Keratinocyte (primary cell): ENCODE measurements at regions not wholly inside any gene's neighbourhood (a gene's known extent, or its start where the extent isn't known, plus 50 kb on each side); places are given as distances from the start of the nearest gene placed in this dataset.

Experiments used
- CTCF ChIP-seq, 3 experiments: IDR thresholded peaks in 1 of 3; conservative IDR thresholded peaks in 1 of 3; optimal IDR thresholded peaks in 1 of 3; 2 replicates in 2 of 3; 3 replicates in 1 of 3; pipeline versions ENCODE3 to v1.5.1; 2011; ENCODE audit warnings: low read length in 3 of 3, mild to moderate bottlenecking in 3 of 3, moderate library complexity in 2 of 3, control low read depth in 1 of 3, inconsistent platforms in 1 of 3; ENCODE audit not compliant: insufficient read depth in 2 of 3; ENCODE audit errors: extremely low read depth in 1 of 3
- EZH2 ChIP-seq: IDR thresholded peaks from one replicate; pipeline ENCODE4 v1.6.1; 2012; ENCODE audit warnings: inconsistent platforms, mild to moderate bottlenecking, low read length, moderate library complexity

GRCh38 chr14:87811246-87811645 is 181.7 kb downstream of the GALC start:
- TF ChIP-seq CTCF (optimal IDR thresholded peaks at IDR 0.05 in 1 of 3, IDR thresholded peaks at IDR 0.05 in 1 of 3, conservative IDR thresholded peaks at IDR 0.05 in 1 of 3; ENCODE audit: extremely low read depth in 1 of 3, insufficient read depth in 2 of 3, low read length in 3 of 3) = no peak
- no peak for TF ChIP-seq EZH2
